IMR-90 (cell line): ENCODE measurements at regions not wholly inside any gene's neighbourhood (a gene's known extent, or its start where the extent isn't known, plus 50 kb on each side); places are given as distances from the start of the nearest gene placed in this dataset.

Source experiments
- ATAC-seq: fragments of 200-7000 bp; cut with Tn5 transposase; 2 replicates; pipeline ENCODE4 v1.9.1; 2020; ENCODE audit warnings: low read depth, mild to moderate bottlenecking, moderate library complexity
- BruUV-seq: library from RNA; stranded (reverse); fragments of 400-500 nt; replicated peaks from 2 replicates; lab custom pipeline; 2021; lab: Mats Ljungman, UMichigan
- CTCF ChIA-PET: fragments of 300-600 bp; formaldehyde crosslinking; extraction: SDS; loops from one replicate; lab custom pipeline; 2021; ENCODE audit warnings: antibody characterized with exemption; lab: Yijun Ruan, JAX
- POLR2A ChIA-PET: fragments of 300-600 bp; sonication (Branson Sonifier 250); formaldehyde crosslinking; loops from one replicate; lab custom pipeline; 2022; ENCODE audit warnings: antibody characterized with exemption; ENCODE audit not compliant: unreplicated experiment; lab: Charles Lee
- DNase-seq: peaks from one replicate; pipeline ENCODE4 v3.0.0; 2013
- H2AFZ ChIP-seq: replicated peaks from 2 replicates; pipeline ENCODE3; 2013; ENCODE audit warnings: low read length, mild to moderate bottlenecking; ENCODE audit not compliant: poor library complexity
- H2AK5ac ChIP-seq: 2 replicates; pipeline ENCODE4 v1.6.1; 2013; ENCODE audit warnings: low read depth, low read length, inconsistent platforms
- H2AK9ac ChIP-seq: replicated peaks from 2 replicates; pipeline ENCODE3; 2013; ENCODE audit warnings: mild to moderate bottlenecking, low read depth, low read length, moderate library complexity; ENCODE audit not compliant: poor library complexity
- H2BK120ac ChIP-seq: 2 replicates; pipeline ENCODE4 v1.6.1; 2013; ENCODE audit warnings: low read depth, low read length, inconsistent platforms
- H2BK15ac ChIP-seq: 3 replicates; pipeline ENCODE4 v1.6.1; 2013; ENCODE audit warnings: low read depth, low read length, inconsistent platforms
- H2BK20ac ChIP-seq: 2 replicates; pipeline ENCODE4 v1.6.1; 2013; ENCODE audit warnings: low read depth, mild to moderate bottlenecking, inconsistent platforms, low read length, moderate library complexity
- H2BK5ac ChIP-seq: 2 replicates; pipeline ENCODE4 v1.6.1; 2013; ENCODE audit warnings: mild to moderate bottlenecking, low read depth, low read length, inconsistent platforms; ENCODE audit not compliant: poor library complexity, severe bottlenecking
- H3K14ac ChIP-seq: replicated peaks from 2 replicates; pipeline ENCODE4 v1.6.1; 2013; ENCODE audit warnings: low read depth, low read length, inconsistent platforms
- H3K18ac ChIP-seq: 2 replicates; pipeline ENCODE4 v1.6.1; 2013; ENCODE audit warnings: low read depth, low read length, control low read depth
- H3K23ac ChIP-seq: 2 replicates; pipeline ENCODE4 v1.6.1; 2013; ENCODE audit warnings: low read depth, low read length, inconsistent platforms
- H3K27ac ChIP-seq: 2 replicates; pipeline ENCODE4 v1.5.1; 2013; ENCODE audit warnings: mild to moderate bottlenecking, control low read depth, low read length; ENCODE audit not compliant: insufficient read depth
- H3K27me3 ChIP-seq: 2 replicates; pipeline ENCODE4 v1.6.1; 2013; ENCODE audit warnings: low read length; ENCODE audit not compliant: control insufficient read depth, insufficient read depth
- H3K36me3 ChIP-seq: 2 replicates; pipeline ENCODE4 v1.6.1; 2013; ENCODE audit warnings: low read length, mixed read lengths; ENCODE audit not compliant: control insufficient read depth, insufficient read depth
- H3K4ac ChIP-seq: 2 replicates; pipeline ENCODE4 v1.6.1; 2013; ENCODE audit warnings: low read depth, low read length, inconsistent platforms
- H3K4me1 ChIP-seq: 2 replicates; pipeline ENCODE4 v1.6.1; 2013; ENCODE audit warnings: low read length, mixed read lengths; ENCODE audit not compliant: control insufficient read depth, insufficient read depth
- H3K4me2 ChIP-seq: 2 replicates; pipeline ENCODE4 v1.6.1; 2013; ENCODE audit warnings: low read depth, mild to moderate bottlenecking, control low read depth, low read length, moderate library complexity
- H3K4me3 ChIP-seq: 2 replicates; pipeline ENCODE4 v1.5.1; 2013; ENCODE audit warnings: low read depth, mild to moderate bottlenecking, control low read depth, low read length, moderate library complexity; ENCODE audit not compliant: insufficient read depth
- H3K56ac ChIP-seq: 2 replicates; pipeline ENCODE4 v1.6.1; 2013; ENCODE audit warnings: low read length, inconsistent platforms; ENCODE audit not compliant: insufficient read depth; ENCODE audit errors: extremely low read depth
- H3K79me1 ChIP-seq, 2 experiments: 2 replicates each; pipeline ENCODE4 v1.6.1; 2013; ENCODE audit warnings: low read length in 2 of 2, inconsistent platforms in 1 of 2, low read depth in 1 of 2
- H3K9ac ChIP-seq: 2 replicates; pipeline ENCODE4 v1.6.1; 2013; ENCODE audit warnings: low read depth, low read length, control low read depth
- H3K9me1 ChIP-seq: 2 replicates; pipeline ENCODE4 v1.6.1; 2013; ENCODE audit warnings: low read length, inconsistent platforms; ENCODE audit not compliant: insufficient read depth
- H3K9me3 ChIP-seq: 2 replicates; pipeline ENCODE4 v1.6.1; 2013; ENCODE audit warnings: low read length; ENCODE audit not compliant: control insufficient read depth, insufficient read depth
- H4K20me1 ChIP-seq: 2 replicates; pipeline ENCODE4 v1.6.1; 2013; ENCODE audit warnings: low read length, inconsistent platforms; ENCODE audit not compliant: insufficient read depth
- H4K5ac ChIP-seq: 2 replicates; pipeline ENCODE4 v1.6.1; 2013; ENCODE audit warnings: mild to moderate bottlenecking, low read depth, low read length, control low read depth
- H4K8ac ChIP-seq, 2 experiments: 2 replicates each; pipeline ENCODE4 v1.6.1; 2013; ENCODE audit warnings: low read depth in 2 of 2, low read length in 2 of 2, control low read depth in 1 of 2, inconsistent platforms in 1 of 2
- H4K91ac ChIP-seq: 2 replicates; pipeline ENCODE4 v1.6.1; 2013; ENCODE audit warnings: low read depth, low read length, inconsistent platforms; ENCODE audit not compliant: insufficient read depth
- BHLHE40 ChIP-seq: fragments of 150-350 bp; IDR thresholded peaks from 2 replicates; pipeline ENCODE4 v1.6.1; 2016; ENCODE audit warnings: mild to moderate bottlenecking, low read depth, low read length
- CHD1 ChIP-seq: IDR thresholded peaks from 2 replicates; pipeline ENCODE4 v1.6.1; 2012; ENCODE audit warnings: low read depth, low read length, improper control_type of control experiment
- MXI1 ChIP-seq: IDR thresholded peaks from 2 replicates; pipeline ENCODE4 v1.6.1; 2012; ENCODE audit warnings: low read depth, mild to moderate bottlenecking, low read length, moderate library complexity, borderline replicate concordance
- WGBS, 2 experiments: methylation state at CpG; one replicate each; pipeline versions ENCODE4 v1.1.5 to v1.1.7; 2013; ENCODE audit warnings: missing lambda C conversion rate in 2 of 2; ENCODE audit not compliant: insufficient read length in 1 of 2; ENCODE audit errors: extremely low coverage in 2 of 2; 5-methylcytosine and 5-hydroxymethylcytosine counted together
- dilution Hi-C: fragments of 300-500 bp; cut with HindIII; formaldehyde crosslinking; loops from one replicate; pipeline ENCODE4 v1.14.3; 2018; ENCODE audit warnings: low sequenced_read_pairs; ENCODE audit not compliant: unreplicated experiment
- in situ Hi-C: fragments of 300-500 bp; cut with MboI; formaldehyde crosslinking; loops from 3 replicates; pipeline ENCODE4 v1.14.3; 2019; ENCODE audit warnings: low sequenced_read_pairs, inconsistent platforms, mixed read lengths
- intact Hi-C: fragments of 100-400 bp; cut with micrococcal nuclease; formaldehyde crosslinking; loops from 2 replicates; pipeline ENCODE4 v1.10.0; 2022

DNA sequence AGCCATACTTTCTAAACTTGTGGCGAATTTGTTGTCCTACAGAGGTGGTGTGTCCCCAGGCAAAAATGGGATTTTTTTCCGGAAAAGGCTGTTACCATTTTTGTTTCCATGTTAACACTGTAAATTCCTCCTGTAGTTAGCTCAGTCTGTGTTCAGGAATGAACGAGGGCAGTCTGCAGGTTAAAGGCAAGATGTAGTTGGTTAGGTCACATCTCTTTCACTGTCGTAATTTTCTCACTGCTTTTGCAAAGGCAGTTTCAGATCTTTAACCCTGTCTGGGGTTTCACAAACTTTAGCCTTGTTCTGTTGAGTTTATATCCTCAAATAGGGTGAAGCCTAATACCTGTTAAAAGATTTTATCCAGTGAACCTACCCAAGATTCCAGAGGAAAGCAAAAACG lies 50.5 kb upstream of the PUDP start:
- no peak overlapping the region for H2BK20ac ChIP-seq
- no peak overlapping the region for H3K4me3 ChIP-seq
- H4K8ac ChIP-seq, result no peak overlapping the region
- H3K9me1 ChIP-seq, result no peaks in the 10 kb centered on the region
- H3K4me2 ChIP-seq, result no peak overlapping the region
- H3K9me3 ChIP-seq, result no peaks in the 10 kb centered on the region
- H3K23ac ChIP-seq, result no peak overlapping the region
- H2BK15ac ChIP-seq, result no peak overlapping the region
- H3K4me1 ChIP-seq, result no peaks in the 10 kb centered on the region
- H3K36me3 ChIP-seq, result no peaks in the 10 kb centered on the region
- H3K56ac ChIP-seq, result no peak overlapping the region
- intact Hi-C loops, result no loop called here
- TF ChIP-seq CHD1 (no peak), MXI1 (no peak), BHLHE40 (no peak)
- ChIA-PET POLR2A (no interaction called here), CTCF (interaction anchor here (0.7 kb wide), 1 partner anchor 196 kb away, joined by 3 read pairs; no protein-coding TSS in a partner anchor)
- H4K5ac ChIP-seq, result no peak overlapping the region
- no peak overlapping the region for H2BK120ac ChIP-seq
- H3K9ac ChIP-seq, result no peak overlapping the region
- H2BK5ac ChIP-seq, result no peak overlapping the region
- no peak overlapping the region for H4K91ac ChIP-seq
- no TSS peak for BruUV-seq
- H3K27me3 ChIP-seq, result no peaks in the 10 kb centered on the region
- no peak overlapping the region for H3K14ac ChIP-seq
- ATAC-seq, result no peak
- dilution Hi-C loops, result no loop called here
- no peak overlapping the region for H3K4ac ChIP-seq
- H2AFZ ChIP-seq, result no peak overlapping the region
- no peaks in the 10 kb centered on the region for H3K79me1 ChIP-seq
- DNase-seq, result no peak
- no peak overlapping the region for H2AK9ac ChIP-seq
- no peak overlapping the region for H3K18ac ChIP-seq
- H4K20me1 ChIP-seq, result no peaks in the 10 kb centered on the region
- H2AK5ac ChIP-seq, result no peak overlapping the region
- in situ Hi-C loops, result no loop called here
- no peak overlapping the region for H3K27ac ChIP-seq
- no CpG with 5 or more reads among the region's 5 CpGs for WGBS, 2 experiments
